OCI-LY3 (cell line): ENCODE measurements at regions not wholly inside any gene's neighbourhood (a gene's known extent, or its start where the extent isn't known, plus 50 kb on each side); places are given as distances from the start of the nearest gene placed in this dataset.

Experiments
- H2AFZ ChIP-seq: fragments of 200-600, 300-600 bp; shearing (Covaris generic); 2 replicates; pipeline ENCODE4 v1.6.0; 2014; ENCODE audit warnings: antibody characterized with exemption, low read depth, low read length
- H3K27ac ChIP-seq: fragments of 200-600, 300-600 bp; sonication (generic); 2 replicates; pipeline ENCODE4 v1.5.1; 2014; ENCODE audit warnings: mild to moderate bottlenecking, low read length, moderate library complexity, mixed read lengths
- H3K27me3 ChIP-seq: fragments of 200-600, 300-600 bp; sonication (generic); 2 replicates; pipeline ENCODE4 v1.6.1; 2014; ENCODE audit warnings: low read depth, low read length, mixed read lengths
- H3K36me3 ChIP-seq: fragments of 200-600, 300-600 bp; sonication (generic); replicated peaks from 2 replicates; pipeline ENCODE3; 2014; ENCODE audit warnings: low read depth, low read length, mixed read lengths
- H3K4me1 ChIP-seq: fragments of 300-600, 200-600 bp; sonication (generic); 2 replicates; pipeline ENCODE4 v1.6.1; 2014; ENCODE audit warnings: low read length, mixed read lengths
- H3K4me2 ChIP-seq: fragments of 200-600, 300-600 bp; sonication (generic); 2 replicates; pipeline ENCODE4 v1.6.1; 2014; ENCODE audit warnings: low read length, mixed read lengths
- H3K4me3 ChIP-seq: fragments of 300-600, 200-600 bp; sonication (generic); 2 replicates; pipeline ENCODE4 v1.5.1; 2014; ENCODE audit warnings: antibody characterized with exemption, mild to moderate bottlenecking, low read length, moderate library complexity
- H3K79me2 ChIP-seq: fragments of 300-600, 200-600 bp; shearing (Covaris generic); 2 replicates; pipeline ENCODE4 v1.6.1; 2014; ENCODE audit warnings: mild to moderate bottlenecking, low read length, mixed read lengths
- H3K9ac ChIP-seq: fragments of 300-600, 200-600 bp; shearing (Covaris generic); 2 replicates; pipeline ENCODE4 v1.6.0; 2014; ENCODE audit warnings: mild to moderate bottlenecking, low read length, moderate library complexity
- H3K9me3 ChIP-seq: fragments of 200-600, 300-600 bp; shearing (Covaris generic); 2 replicates; pipeline ENCODE4 v1.6.1; 2014; ENCODE audit warnings: low read length, mixed read lengths; ENCODE audit not compliant: insufficient read depth
- H4K20me1 ChIP-seq: fragments of 200-600, 300-600 bp; sonication (generic); 2 replicates; pipeline ENCODE4 v1.6.1; 2016; ENCODE audit warnings: low read length, mixed read lengths; ENCODE audit not compliant: insufficient read depth
- CTCF ChIP-seq: fragments of 200-600, 300-600 bp; sonication (generic); IDR thresholded peaks from 2 replicates; pipeline ENCODE4 v1.5.1; 2014; ENCODE audit warnings: antibody characterized with exemption, low read length, low read depth
- EZH2phosphoT487 ChIP-seq: fragments of 200-600 bp; shearing (Covaris generic); IDR thresholded peaks from 2 replicates; pipeline ENCODE4 v1.6.1; 2018; ENCODE audit warnings: antibody characterized with exemption, mixed run types, low read depth

- Histone ChIP-seq H3K36me3 (no peaks in the 10 kb centered on the region), H2AFZ (no peak overlapping the region), H3K27ac (no peak overlapping the region), H3K9ac (no peak overlapping the region), H3K79me2 (no peaks in the 10 kb centered on the region), H3K4me3 (no peak overlapping the region), H3K27me3 (no peaks in the 10 kb centered on the region), H3K9me3 (no peaks in the 10 kb centered on the region), H3K4me2 (no peak overlapping the region), H3K4me1 (no peaks in the 10 kb centered on the region), H4K20me1 (no peaks in the 10 kb centered on the region)
- no peak for TF ChIP-seq EZH2phosphoT487
- no peak for TF ChIP-seq CTCF
These were observed 785.6 kb upstream of the SOX9 start for GRCh38 chr17:71335212-71335611.

- no peaks in the 10 kb centered on the region for H3K9me3 ChIP-seq
- no peak overlapping the region for H2AFZ ChIP-seq
- TF ChIP-seq EZH2phosphoT487: no peak
- TF ChIP-seq CTCF: no peak
- no peaks in the 10 kb centered on the region for H4K20me1 ChIP-seq
- H3K27ac ChIP-seq: no peak overlapping the region
- no peaks in the 10 kb centered on the region for H3K4me1 ChIP-seq
- H3K4me2 ChIP-seq: no peak overlapping the region
- no peak overlapping the region for H3K4me3 ChIP-seq
- no peaks in the 10 kb centered on the region for H3K27me3 ChIP-seq
- no peak overlapping the region for H3K9ac ChIP-seq
- no peaks in the 10 kb centered on the region for H3K79me2 ChIP-seq
- H3K36me3 ChIP-seq: no peaks in the 10 kb centered on the region
These were observed 782.9 kb upstream of the SOX9 start for GRCh38 chr17:71337938-71338337.

- no peak for TF ChIP-seq CTCF
- no peak for TF ChIP-seq EZH2phosphoT487
These were observed 782.4 kb upstream of the SOX9 start for GRCh38 chr17:71338396-71338795.

GRCh38 chr17:71339206-71339605 lies 781.6 kb upstream of the SOX9 start:
- Histone ChIP-seq H4K20me1 (no peaks in the 10 kb centered on the region), H2AFZ (no peak overlapping the region), H3K9ac (no peak overlapping the region), H3K4me2 (no peak overlapping the region), H3K4me1 (no peaks in the 10 kb centered on the region), H3K4me3 (no peak overlapping the region), H3K27me3 (no peaks in the 10 kb centered on the region), H3K9me3 (no peaks in the 10 kb centered on the region), H3K36me3 (no peaks in the 10 kb centered on the region), H3K27ac (no peak overlapping the region), H3K79me2 (no peaks in the 10 kb centered on the region)
- TF ChIP-seq EZH2phosphoT487 (no peak), CTCF (no peak)

More at GRCh38 chr17:71338396-71338795, 782.4 kb upstream of the SOX9 start:
- Histone ChIP-seq H3K27ac (no peak overlapping the region), H3K4me1 (no peaks in the 10 kb centered on the region), H4K20me1 (no peaks in the 10 kb centered on the region), H2AFZ (no peak overlapping the region), H3K9me3 (no peaks in the 10 kb centered on the region), H3K4me2 (no peak overlapping the region), H3K4me3 (no peak overlapping the region), H3K27me3 (no peaks in the 10 kb centered on the region), H3K79me2 (no peaks in the 10 kb centered on the region), H3K9ac (no peak overlapping the region), H3K36me3 (no peaks in the 10 kb centered on the region)
